ENCODE measurements at regions not wholly inside any gene's neighbourhood (a gene's known extent, or its start where the extent isn't known, plus 50 kb on each side); places are given as distances from the start of the nearest gene placed in this dataset.

DNA sequence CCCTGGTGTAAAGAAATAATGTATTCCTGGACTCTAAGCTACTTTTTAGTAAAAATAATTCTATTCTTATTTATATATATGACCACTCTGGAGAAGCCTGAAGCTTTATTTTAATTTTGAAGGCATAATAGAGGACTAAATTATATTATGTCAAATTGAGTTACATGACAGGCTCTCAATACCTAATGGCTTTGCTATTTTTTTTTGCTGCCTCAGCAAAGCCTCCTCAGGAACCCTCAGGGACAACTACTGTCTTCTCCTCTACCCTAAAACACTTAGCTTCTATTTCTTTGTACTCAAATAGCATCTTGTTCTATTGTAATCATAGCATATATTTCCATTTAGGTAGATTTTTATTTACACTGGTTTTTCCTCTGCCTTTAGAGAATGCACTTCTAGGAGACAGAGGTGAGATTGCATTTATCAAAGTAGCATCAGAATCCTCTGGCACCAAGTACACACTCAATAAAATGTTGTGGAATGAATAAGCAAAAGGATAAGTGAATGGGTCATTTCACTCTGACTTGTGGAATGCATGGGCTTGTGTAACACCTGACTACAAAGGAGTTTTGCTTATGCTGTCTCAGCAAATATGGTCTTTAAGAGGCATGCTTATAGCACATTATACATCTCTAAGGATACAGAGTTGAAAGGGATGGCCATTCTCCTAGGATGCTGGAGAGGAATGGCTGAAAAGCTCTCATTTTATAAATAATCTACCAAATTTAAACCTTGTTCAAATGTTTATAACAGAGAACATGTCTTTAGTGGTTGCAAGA lies 605.2 kb downstream of the KCNJ2 start:
- Mint-ChIP-seq H3K27me3 (ENCODE audit: low read depth) (peaks cover 5% of the 10 kb centered on the region), H3K4me3 (no peak overlapping the region), H3K4me1 (ENCODE audit: low read depth) (no peaks in the 10 kb centered on the region), H3K9me3 (no peaks in the 10 kb centered on the region), H3K27ac (no peak overlapping the region), H3K36me3 (ENCODE audit: low read depth) (no peaks in the 10 kb centered on the region)
- intact Hi-C loops (cut with micrococcal nuclease), result no loop called here
- CTCF ChIA-PET, result no interaction called here
- DNase-seq, result no peak

DNA sequence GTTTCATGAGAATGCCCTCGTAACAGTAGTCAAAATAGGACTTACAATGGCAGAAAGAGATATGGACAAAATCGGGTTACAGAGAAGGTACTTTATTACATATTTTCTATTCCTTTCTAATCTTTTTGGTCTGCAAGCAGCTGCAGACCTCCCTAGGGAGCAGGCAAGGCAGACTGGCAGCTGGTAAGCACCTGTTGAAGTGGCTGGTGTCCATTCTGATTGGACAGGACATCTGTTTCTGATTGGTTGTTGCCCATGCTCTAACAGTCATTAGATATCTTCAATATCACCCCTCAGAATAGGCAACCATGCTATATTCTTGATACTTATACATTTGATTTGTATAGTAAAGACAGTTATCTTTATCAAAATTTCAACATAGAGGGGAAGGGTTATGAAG lies 606.3 kb downstream of the KCNJ2 start:
- Mint-ChIP-seq H3K27me3 (ENCODE audit: low read depth) (peaks cover 5% of the 10 kb centered on the region), H3K36me3 (ENCODE audit: low read depth) (no peaks in the 10 kb centered on the region), H3K4me1 (ENCODE audit: low read depth) (no peaks in the 10 kb centered on the region), H3K9me3 (no peaks in the 10 kb centered on the region), H3K4me3 (no peak overlapping the region), H3K27ac (no peak overlapping the region)
- DNase-seq, result no peak
- CTCF ChIA-PET, result no interaction called here
- intact Hi-C loops (cut with micrococcal nuclease), result no loop called here

DNA sequence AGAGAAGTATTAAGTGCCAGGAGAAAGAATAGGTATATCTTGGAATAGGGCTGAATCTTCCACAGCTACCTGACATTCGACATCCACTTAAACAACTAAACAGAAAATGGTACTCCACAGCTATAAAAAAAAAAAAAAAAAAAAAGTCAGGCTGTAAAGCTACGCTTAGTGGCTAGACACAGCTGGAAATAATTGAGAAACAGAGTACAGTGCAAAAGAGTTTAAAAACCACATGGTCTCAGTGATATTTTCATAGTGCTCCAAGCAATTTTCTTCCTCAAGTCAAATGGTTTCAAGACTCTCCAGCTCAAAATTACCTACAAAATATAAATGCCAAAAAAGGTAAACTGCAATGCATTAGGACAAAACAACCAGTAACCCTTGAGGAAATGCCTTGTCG lies 607.1 kb downstream of the KCNJ2 start:
- Mint-ChIP-seq H3K27me3 (ENCODE audit: low read depth) (peaks cover 5% of the 10 kb centered on the region), H3K36me3 (ENCODE audit: low read depth) (no peaks in the 10 kb centered on the region), H3K4me3 (no peak overlapping the region), H3K27ac (no peak overlapping the region), H3K4me1 (ENCODE audit: low read depth) (no peaks in the 10 kb centered on the region), H3K9me3 (no peaks in the 10 kb centered on the region)
- CTCF ChIA-PET, result no interaction called here
- DNase-seq, result no peak
- intact Hi-C loops (cut with micrococcal nuclease), result no loop called here

DNA sequence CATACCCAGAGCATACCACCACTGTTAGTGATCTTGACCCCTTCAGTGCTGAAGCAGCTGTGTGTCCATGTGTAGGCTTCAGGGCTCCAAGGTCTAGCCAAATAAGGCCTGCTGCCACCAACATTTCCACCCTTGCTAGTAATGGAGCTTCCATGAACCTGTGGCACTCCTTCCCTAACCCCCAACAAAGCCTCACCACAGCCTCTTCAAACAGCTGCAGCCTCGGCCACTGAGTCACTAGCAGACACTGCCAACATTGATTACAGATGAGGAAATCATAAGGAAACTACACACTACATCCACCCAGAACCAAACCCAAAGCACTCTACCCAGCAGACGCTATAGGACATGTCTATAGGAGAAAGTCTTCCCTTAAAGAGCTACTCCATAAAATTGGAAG lies 610.7 kb downstream of the KCNJ2 start:
- DNase-seq, result no peak
- no peaks in the 10 kb centered on the region for H3K27me3 Mint-ChIP-seq (ENCODE audit: low read depth)
- CTCF ChIA-PET, result interaction anchor here (0.6 kb wide), 1 partner anchor 311 kb away, joined by 3 read pairs; no protein-coding TSS in a partner anchor
- no peaks in the 10 kb centered on the region for H3K4me1 Mint-ChIP-seq (ENCODE audit: low read depth)
- no peaks in the 10 kb centered on the region for H3K36me3 Mint-ChIP-seq (ENCODE audit: low read depth)
- no peak overlapping the region for H3K27ac Mint-ChIP-seq
- no peaks in the 10 kb centered on the region for H3K9me3 Mint-ChIP-seq
- intact Hi-C loops (cut with micrococcal nuclease), result no loop called here
- H3K4me3 Mint-ChIP-seq, result no peak overlapping the region

DNA sequence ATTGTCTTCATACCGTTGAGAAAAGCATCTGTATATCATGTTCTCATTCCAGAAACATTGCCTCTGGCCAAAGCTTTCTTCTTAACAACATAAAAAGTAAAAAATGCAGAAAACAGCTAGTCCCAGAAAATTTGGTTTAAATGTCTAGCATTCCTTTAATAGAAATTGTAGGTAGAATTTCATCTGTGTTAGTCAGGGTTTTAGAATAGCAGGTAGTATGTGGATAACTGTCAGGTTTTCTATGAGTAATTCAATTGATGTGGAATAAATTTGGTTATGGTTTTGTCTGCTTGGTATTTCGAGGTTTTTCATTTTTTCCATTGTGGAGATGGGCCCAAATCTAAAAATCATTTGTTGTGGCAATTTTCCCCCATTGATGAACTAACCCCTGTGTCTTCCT lies 616.7 kb downstream of the KCNJ2 start:
- DNase-seq, result no peak
- Mint-ChIP-seq H3K36me3 (ENCODE audit: low read depth) (no peaks in the 10 kb centered on the region), H3K4me1 (ENCODE audit: low read depth) (no peaks in the 10 kb centered on the region), H3K27me3 (ENCODE audit: low read depth) (no peaks in the 10 kb centered on the region), H3K27ac (no peak overlapping the region), H3K4me3 (no peak overlapping the region), H3K9me3 (peaks cover 2% of the 10 kb centered on the region)
- intact Hi-C loops (cut with micrococcal nuclease), result no loop called here
- CTCF ChIA-PET, result no interaction called here

DNA sequence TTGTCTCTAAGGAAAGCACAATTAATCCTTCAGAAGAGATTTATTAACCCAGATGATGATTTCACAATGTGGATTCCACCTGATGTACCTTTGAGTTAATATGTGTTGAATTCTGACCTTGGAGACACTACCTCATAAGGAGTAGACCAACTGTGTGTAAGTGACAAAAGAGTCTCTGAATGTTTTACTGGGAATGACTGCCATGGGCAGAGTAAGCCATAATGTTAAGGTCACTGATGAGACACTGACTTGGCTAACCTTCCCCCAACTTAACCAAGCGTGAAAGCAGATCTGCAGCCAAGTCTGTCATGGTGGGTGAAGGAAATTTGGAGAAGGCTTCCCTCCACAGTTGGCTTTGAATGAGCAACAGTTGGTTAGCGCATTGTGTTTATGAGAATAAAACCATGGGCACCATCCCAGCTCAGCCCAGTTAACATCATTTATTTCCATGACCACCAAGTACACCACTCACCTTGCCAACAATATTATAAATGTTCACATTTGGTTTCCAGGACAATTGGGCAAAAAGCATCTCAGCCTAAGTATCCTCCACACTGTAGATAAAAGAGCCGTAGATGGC lies 618.5 kb downstream of the KCNJ2 start:
- CTCF ChIA-PET, result no interaction called here
- Mint-ChIP-seq H3K36me3 (ENCODE audit: low read depth) (no peaks in the 10 kb centered on the region), H3K9me3 (peaks cover 2% of the 10 kb centered on the region), H3K4me1 (ENCODE audit: low read depth) (no peaks in the 10 kb centered on the region), H3K4me3 (no peak overlapping the region), H3K27ac (no peak overlapping the region), H3K27me3 (ENCODE audit: low read depth) (no peaks in the 10 kb centered on the region)
- no peak for DNase-seq
- intact Hi-C loops (cut with micrococcal nuclease), result no loop called here

DNA sequence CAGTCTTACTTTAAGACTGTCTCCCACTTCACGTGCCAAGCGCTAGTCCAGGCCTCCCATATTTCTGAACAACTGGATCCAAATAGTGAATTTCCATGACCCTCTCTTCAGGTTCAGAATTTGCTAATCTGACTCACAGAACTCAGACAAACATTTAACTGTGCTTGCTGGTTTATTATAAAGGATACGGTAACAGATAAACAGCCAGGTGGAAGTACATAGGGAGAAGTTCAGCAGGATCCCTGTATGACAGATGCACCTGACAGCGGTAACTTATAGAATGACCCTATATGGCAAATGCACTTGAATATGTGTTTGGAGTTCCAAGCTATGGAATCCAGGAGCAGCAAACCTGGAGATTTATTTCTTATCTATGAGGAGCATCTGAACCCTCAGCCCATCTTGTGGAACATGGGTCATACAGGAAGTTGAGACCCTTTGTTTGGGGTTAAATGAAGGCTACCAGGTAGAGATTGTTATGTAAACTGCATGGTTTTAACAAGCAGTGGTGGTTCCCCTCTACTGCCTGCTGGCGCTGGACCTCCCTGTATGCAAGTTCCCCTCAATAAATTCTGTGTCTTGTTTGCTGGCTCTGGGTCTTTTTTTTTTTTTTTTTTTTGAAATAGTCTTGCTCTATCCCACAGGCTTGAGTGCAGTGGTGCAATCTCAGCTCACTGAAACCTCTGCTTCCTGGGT lies 622.6 kb downstream of the KCNJ2 start:
- Mint-ChIP-seq H3K4me3 (no peak overlapping the region), H3K36me3 (ENCODE audit: low read depth) (no peaks in the 10 kb centered on the region), H3K9me3 (peaks cover 2% of the 10 kb centered on the region), H3K27me3 (ENCODE audit: low read depth) (no peaks in the 10 kb centered on the region), H3K4me1 (ENCODE audit: low read depth) (no peaks in the 10 kb centered on the region), H3K27ac (no peak overlapping the region)
- CTCF ChIA-PET, result no interaction called here
- intact Hi-C loops (cut with micrococcal nuclease), result no loop called here
- DNase-seq, result no peak

DNA sequence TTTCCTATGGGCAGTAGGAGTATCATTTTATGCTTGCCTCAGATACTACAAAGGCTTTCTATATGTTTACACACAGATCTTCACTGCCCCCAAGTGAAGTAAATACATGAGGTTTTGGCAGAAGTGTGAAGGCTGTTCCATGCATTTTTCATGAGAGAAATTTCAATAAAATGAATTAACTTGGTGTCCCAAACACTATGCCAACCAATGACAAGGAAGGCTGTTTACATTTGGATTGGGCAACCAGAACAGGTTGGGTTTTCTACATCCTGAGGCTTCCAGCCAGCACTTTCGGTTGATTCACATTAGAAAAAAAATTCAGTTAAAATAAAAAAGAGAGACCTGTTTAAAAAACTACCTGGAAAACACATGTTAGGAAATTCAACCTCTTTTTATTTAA lies 625.4 kb downstream of the KCNJ2 start:
- H3K27ac Mint-ChIP-seq, result no peak overlapping the region
- no peaks in the 10 kb centered on the region for H3K9me3 Mint-ChIP-seq
- no peak for DNase-seq
- CTCF ChIA-PET, result no interaction called here
- no peaks in the 10 kb centered on the region for H3K36me3 Mint-ChIP-seq (ENCODE audit: low read depth)
- no peaks in the 10 kb centered on the region for H3K4me1 Mint-ChIP-seq (ENCODE audit: low read depth)
- H3K27me3 Mint-ChIP-seq (ENCODE audit: low read depth), result no peaks in the 10 kb centered on the region
- no peak overlapping the region for H3K4me3 Mint-ChIP-seq
- intact Hi-C loops (cut with micrococcal nuclease), result no loop called here

DNA sequence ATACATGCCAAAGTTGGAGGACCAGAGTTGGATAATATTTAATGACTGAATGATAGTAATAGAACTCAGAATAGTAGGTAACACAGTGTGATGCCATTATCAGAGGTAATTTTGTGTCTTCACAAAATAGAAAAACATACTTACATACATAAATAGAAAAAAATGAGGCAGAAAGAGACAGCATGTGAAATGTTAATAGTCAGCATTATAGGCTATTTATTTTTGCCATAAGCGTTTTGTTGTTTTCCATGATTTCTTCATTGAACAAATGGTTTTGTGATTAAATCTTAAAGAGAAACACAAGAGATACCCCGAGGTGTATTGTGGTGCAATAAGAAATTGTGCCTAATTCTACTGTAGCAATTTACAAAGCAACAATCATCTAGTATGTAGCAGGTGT lies 626.3 kb downstream of the KCNJ2 start:
- Mint-ChIP-seq H3K9me3 (no peaks in the 10 kb centered on the region), H3K36me3 (ENCODE audit: low read depth) (no peaks in the 10 kb centered on the region), H3K27ac (no peak overlapping the region), H3K4me1 (ENCODE audit: low read depth) (no peaks in the 10 kb centered on the region), H3K4me3 (no peak overlapping the region), H3K27me3 (ENCODE audit: low read depth) (no peaks in the 10 kb centered on the region)
- intact Hi-C loops (cut with micrococcal nuclease), result no loop called here
- no peak for DNase-seq
- CTCF ChIA-PET, result no interaction called here

DNA sequence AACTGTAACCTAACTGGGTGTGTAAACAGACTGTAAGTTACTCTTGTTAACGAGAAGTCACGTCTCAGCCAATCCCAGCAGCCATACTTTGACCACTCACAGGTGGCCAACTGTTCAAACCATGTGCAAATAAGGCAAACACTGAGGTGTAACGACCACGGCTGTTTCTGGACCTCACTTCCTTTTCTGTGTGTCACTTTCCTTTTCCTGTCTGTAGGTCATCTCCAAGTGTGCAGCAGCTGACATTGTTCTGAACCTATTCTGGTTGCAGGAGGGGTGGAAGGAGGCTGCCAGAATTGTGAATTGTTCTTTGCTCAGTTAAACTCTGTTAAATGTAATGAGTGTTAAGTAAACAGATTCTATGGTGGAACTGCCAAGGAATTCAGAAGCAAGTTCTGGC lies 627.4 kb downstream of the KCNJ2 start:
- no peak overlapping the region for H3K27ac Mint-ChIP-seq
- no peaks in the 10 kb centered on the region for H3K36me3 Mint-ChIP-seq (ENCODE audit: low read depth)
- no peaks in the 10 kb centered on the region for H3K4me1 Mint-ChIP-seq (ENCODE audit: low read depth)
- DNase-seq, result no peak
- H3K27me3 Mint-ChIP-seq (ENCODE audit: low read depth), result no peaks in the 10 kb centered on the region
- no peak overlapping the region for H3K4me3 Mint-ChIP-seq
- intact Hi-C loops (cut with micrococcal nuclease), result no loop called here
- CTCF ChIA-PET, result no interaction called here
- H3K9me3 Mint-ChIP-seq, result no peaks in the 10 kb centered on the region

DNA sequence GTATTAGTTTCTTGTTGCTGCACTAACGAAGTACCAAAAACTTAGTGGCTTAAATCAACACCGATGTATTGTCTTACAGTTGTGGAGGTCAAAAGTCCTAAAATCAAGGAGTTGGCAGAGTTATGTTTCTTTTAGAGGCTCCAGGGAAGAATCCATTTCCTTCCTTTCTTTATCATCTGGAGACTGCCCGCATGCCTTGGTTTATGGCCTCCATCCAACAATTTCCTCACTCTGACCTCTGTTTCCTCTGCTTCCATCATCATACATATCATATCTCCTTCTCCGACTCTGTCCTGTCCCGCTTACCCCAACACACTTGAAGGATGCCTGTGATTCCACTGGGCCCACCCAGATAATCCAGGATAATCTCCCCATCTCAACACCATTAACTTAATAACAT lies 627.8 kb downstream of the KCNJ2 start:
- no peaks in the 10 kb centered on the region for H3K36me3 Mint-ChIP-seq (ENCODE audit: low read depth)
- intact Hi-C loops (cut with micrococcal nuclease), result no loop called here

DNA sequence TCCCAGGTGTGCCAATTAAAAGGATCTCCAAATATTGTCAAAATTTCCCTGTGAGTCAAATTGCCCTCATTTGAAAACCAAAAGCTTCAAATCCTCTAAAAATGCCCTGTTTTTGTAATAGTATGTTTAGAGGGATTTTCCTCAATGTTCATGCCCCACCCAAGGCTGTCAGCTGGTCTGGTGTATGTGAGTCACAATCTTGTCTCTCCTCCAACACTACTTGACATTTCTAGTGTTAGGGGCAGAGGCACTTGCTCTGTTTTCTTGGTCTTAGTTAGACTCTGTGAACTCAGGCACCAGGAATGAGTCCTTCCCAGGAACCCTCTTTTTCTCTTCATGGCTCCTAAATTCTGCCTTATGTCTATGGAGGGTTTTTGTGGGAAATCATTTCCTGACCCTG lies 634.8 kb downstream of the KCNJ2 start:
- no peaks in the 10 kb centered on the region for H3K4me1 Mint-ChIP-seq (ENCODE audit: low read depth)
- H3K9me3 Mint-ChIP-seq, result peaks cover 2% of the 10 kb centered on the region
- CTCF ChIA-PET, result no interaction called here
- intact Hi-C loops (cut with micrococcal nuclease), result no loop called here
- no peaks in the 10 kb centered on the region for H3K36me3 Mint-ChIP-seq (ENCODE audit: low read depth)
- no peak overlapping the region for H3K27ac Mint-ChIP-seq
- H3K4me3 Mint-ChIP-seq, result no peak overlapping the region
- DNase-seq, result no peak
- H3K27me3 Mint-ChIP-seq (ENCODE audit: low read depth), result no peaks in the 10 kb centered on the region

More for the DNA sequence above, 627.8 kb downstream of the KCNJ2 start:
- H3K4me3 Mint-ChIP-seq, result no peak overlapping the region
- H3K27ac Mint-ChIP-seq, result no peak overlapping the region
- no peaks in the 10 kb centered on the region for H3K9me3 Mint-ChIP-seq
- CTCF ChIA-PET, result no interaction called here
- no peaks in the 10 kb centered on the region for H3K4me1 Mint-ChIP-seq (ENCODE audit: low read depth)
- H3K27me3 Mint-ChIP-seq (ENCODE audit: low read depth), result no peaks in the 10 kb centered on the region
- no peak for DNase-seq

DNA sequence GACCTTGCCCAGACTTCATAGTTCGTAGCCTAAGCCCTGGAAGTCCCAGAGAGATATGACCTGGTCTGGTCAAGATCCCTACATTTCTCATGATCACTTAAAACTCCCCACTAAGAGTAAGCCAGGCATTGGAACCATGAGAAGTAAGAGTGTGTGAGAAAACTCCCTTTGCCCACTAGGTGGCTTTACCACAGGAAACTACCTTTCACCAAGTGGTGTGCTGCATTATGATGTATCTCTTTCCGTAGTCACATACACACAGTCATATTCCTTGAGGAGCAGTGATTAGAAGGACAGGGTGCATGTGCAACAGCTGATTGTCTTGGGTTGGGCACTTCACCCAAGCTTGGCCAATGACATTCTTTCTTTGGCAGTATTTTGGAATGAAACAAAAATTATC lies 639.3 kb downstream of the KCNJ2 start:
- no peak overlapping the region for H3K27ac Mint-ChIP-seq
- H3K36me3 Mint-ChIP-seq (ENCODE audit: low read depth), result no peaks in the 10 kb centered on the region
- H3K27me3 Mint-ChIP-seq (ENCODE audit: low read depth), result no peaks in the 10 kb centered on the region
- no peaks in the 10 kb centered on the region for H3K9me3 Mint-ChIP-seq
- no peaks in the 10 kb centered on the region for H3K4me1 Mint-ChIP-seq (ENCODE audit: low read depth)
- CTCF ChIA-PET, result interaction anchor here (0.7 kb wide), 1 partner anchor 796 kb away, joined by 3 read pairs; no protein-coding TSS in a partner anchor
- H3K4me3 Mint-ChIP-seq, result no peak overlapping the region
- intact Hi-C loops (cut with micrococcal nuclease), result no loop called here
- DNase-seq, result no peak

All from activated naive CD4-positive, alpha-beta T cell treated with anti-CD3 and anti-CD28 coated beads for 36 hours (primary cell).